A549 (cell line): ENCODE measurements at regions not wholly inside any gene's neighbourhood (a gene's known extent, or its start where the extent isn't known, plus 50 kb on each side); places are given as distances from the start of the nearest gene placed in this dataset.

Experiments used
- EP300 ChIP-seq, 2 experiments: fragments of >200 bp; sonication (Bioruptor Twin); formaldehyde crosslinking; IDR thresholded peaks; 2 replicates in 1 of 2; 3 replicates in 1 of 2; pipeline ENCODE4 v1.6.1; 2016 to 2017
- MAZ ChIP-seq: fragments of 150-350 bp; IDR thresholded peaks from 2 replicates; pipeline ENCODE4 v1.6.1; 2014; ENCODE audit warnings: antibody characterized with exemption, low read depth, low read length, borderline replicate concordance
- POLR2A ChIP-seq: IDR thresholded peaks from 2 replicates; pipeline ENCODE4 v1.6.1; 2012; ENCODE audit warnings: mild to moderate bottlenecking, low read length

DNA sequence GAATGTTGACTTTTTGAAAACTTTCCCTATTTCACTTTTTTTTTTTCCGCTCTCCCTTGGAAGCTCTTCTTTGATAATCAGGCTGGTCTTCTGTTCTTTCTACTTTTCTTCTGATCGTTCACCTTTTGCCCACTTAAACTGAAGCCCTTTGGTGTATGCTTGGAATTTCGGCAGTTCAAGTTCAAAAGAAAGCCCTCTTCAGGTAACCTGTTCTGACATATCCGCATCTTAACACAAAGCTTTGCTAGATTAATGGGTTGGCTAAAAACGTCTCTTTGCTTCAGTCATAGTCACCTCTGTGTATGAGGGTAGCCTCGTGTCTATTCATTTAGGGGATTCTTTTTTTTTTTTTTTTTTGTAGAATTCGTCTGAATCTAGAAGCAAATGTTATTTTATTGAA lies 1115.8 kb upstream of the RBFOX1 start:
- no peak for TF ChIP-seq POLR2A
- no peak for TF ChIP-seq MAZ
- no peak for TF ChIP-seq EP300 (IDR thresholded peaks at IDR 0.05)
